Transverse colon (tissue), 4 donors: ENCODE measurements at regions not wholly inside any gene's neighbourhood (a gene's known extent, or its start where the extent isn't known, plus 50 kb on each side); places are given as distances from the start of the nearest gene placed in this dataset.
A peak's percentile ranks its signal among the peaks of the same experiment; 100 is the strongest.

Experiments used
- CTCF ChIP-seq, 5 experiments: fragments of 200-600 bp in 3 of 5; fragments of 450-650 bp in 2 of 5; sonication (generic) in 3 of 5; IDR thresholded peaks; 1 replicate in 2 of 5; 2 replicates in 3 of 5; pipeline ENCODE4 v1.5.1; 2016 to 2017; ENCODE audit warnings: antibody characterized with exemption in 5 of 5, inconsistent platforms in 3 of 5, mild to moderate bottlenecking in 2 of 5, moderate library complexity in 1 of 5
- EP300 ChIP-seq: sonication (generic); formaldehyde crosslinking; IDR thresholded peaks from one replicate; pipeline ENCODE4 v1.6.1; 2017; ENCODE audit warnings: antibody characterized with exemption, low read depth
- POLR2A ChIP-seq: fragments of 450-650 bp; IDR thresholded peaks from one replicate; pipeline ENCODE4 v1.6.1; 2016; ENCODE audit warnings: antibody characterized with exemption, mild to moderate bottlenecking, moderate library complexity
- POLR2AphosphoS5 ChIP-seq, 3 donors: sonication (generic); formaldehyde crosslinking; IDR thresholded peaks; one replicate each; pipeline ENCODE4 v1.6.1; 2016; ENCODE audit warnings: antibody characterized with exemption in 3 of 3

- TF ChIP-seq POLR2A, result no peak
- TF ChIP-seq CTCF (IDR thresholded peaks at IDR 0.05), result peak in 1 of 5 experiments; percentile 3
- no peak for TF ChIP-seq POLR2AphosphoS5 (IDR thresholded peaks at IDR 0.05)
- TF ChIP-seq EP300, result no peak
Measured at GRCh38 chr11:69211920-69212797, 56.4 kb downstream of the SMIM38 start.
